NCI-H128 (cell line): ENCODE measurements at regions not wholly inside any gene's neighbourhood (a gene's known extent, or its start where the extent isn't known, plus 50 kb on each side); places are given as distances from the start of the nearest gene placed in this dataset.

ENCODE experiments used
- DNase-seq: peaks from one replicate; lab custom pipeline; 2025; ENCODE audit not compliant: unreplicated experiment; lab: John Stamatoyannopoulos, UW

- DNase-seq: no peak
Observed at GRCh38 chr6:140857739-140858380, 1274.9 kb upstream of the GJE1 start.

GRCh38 chr6:140855520-140855919 lies 1277.2 kb upstream of the GJE1 start:
- DNase-seq: no peak

- DNase-seq: no peak
Observed at GRCh38 chr6:140854318-140854717, 1278.4 kb upstream of the GJE1 start.

- no peak for DNase-seq
Observed at GRCh38 chr6:140850438-140850837, 1282.3 kb upstream of the GJE1 start.

GRCh38 chr6:140849456-140849855 lies 1283.3 kb upstream of the GJE1 start:
- no peak for DNase-seq

- DNase-seq: no peak
Observed at GRCh38 chr6:140847262-140847645, 1285.5 kb upstream of the GJE1 start.

- DNase-seq: no peak
Observed at GRCh38 chr6:140846503-140847261, 1286.0 kb upstream of the GJE1 start.

GRCh38 chr6:140845701-140846100 lies 1287.0 kb upstream of the GJE1 start:
- DNase-seq: no peak

GRCh38 chr6:140844167-140844566 lies 1288.6 kb upstream of the GJE1 start:
- DNase-seq: no peak

- DNase-seq: no peak
Observed at GRCh38 chr6:140833408-140833807, 1299.3 kb upstream of the GJE1 start.

GRCh38 chr6:140830666-140831065 lies 1302.1 kb upstream of the GJE1 start:
- DNase-seq: no peak

- DNase-seq: no peak
Observed at GRCh38 chr6:140828856-140829255, 1303.9 kb upstream of the GJE1 start.

- no peak for DNase-seq
Observed at GRCh38 chr6:140827593-140827992, 1305.1 kb upstream of the GJE1 start.

GRCh38 chr6:140825731-140826130 lies 1307.0 kb upstream of the GJE1 start:
- DNase-seq: no peak

GRCh38 chr6:140824595-140824994 lies 1308.1 kb upstream of the GJE1 start:
- no peak for DNase-seq

- no peak for DNase-seq
Observed at GRCh38 chr6:140821196-140821595, 1311.5 kb upstream of the GJE1 start.

GRCh38 chr6:140817176-140817575 lies 1315.5 kb upstream of the GJE1 start:
- DNase-seq: no peak

GRCh38 chr6:140816681-140817080 lies 1316.0 kb upstream of the GJE1 start:
- no peak for DNase-seq

GRCh38 chr6:140812636-140813035 lies 1320.1 kb upstream of the GJE1 start:
- DNase-seq: no peak

GRCh38 chr6:140811642-140812041 lies 1321.1 kb upstream of the GJE1 start:
- DNase-seq: no peak

- no peak for DNase-seq
Observed at GRCh38 chr6:140809694-140810101, 1323.0 kb upstream of the GJE1 start.

- DNase-seq: no peak
Observed at GRCh38 chr6:140806431-140806830, 1326.3 kb upstream of the GJE1 start.

- no peak for DNase-seq
Observed at GRCh38 chr6:140794544-140794943, 1338.2 kb upstream of the GJE1 start.
